ENCODE measurements at regions not wholly inside any gene's neighbourhood (a gene's known extent, or its start where the extent isn't known, plus 50 kb on each side); places are given as distances from the start of the nearest gene placed in this dataset.

GRCh38 chr15:77544162-77544561 is 88.5 kb downstream of the LINGO1 start:
- Histone ChIP-seq H3K4me2 (ENCODE audit: insufficient read depth, low read length) (no peak overlapping the region), H3K9me3 (replicated peaks; ENCODE audit: control insufficient read depth, insufficient read depth, low read length) (no peaks in the 10 kb centered on the region), H3K4me1 (ENCODE audit: control insufficient read depth, extremely low read depth, insufficient read depth, low read length) (peaks cover 12% of the 10 kb centered on the region), H3K9me1 (replicated peaks; ENCODE audit: control insufficient read depth, extremely low read depth, insufficient read depth, low read length) (no peaks in the 10 kb centered on the region), H3K4me3 (replicated peaks in 1 of 3; ENCODE audit: insufficient read depth in 1 of 3, low read depth in 1 of 3, low read length in 3 of 3) (no peak overlapping the region), H3K9ac (replicated peaks; ENCODE audit: extremely low read depth, insufficient read depth, low read length) (no peak overlapping the region), H2AFZ (ENCODE audit: low read depth, low read length) (no peak overlapping the region), H3K36me3 (ENCODE audit: control insufficient read depth in 2 of 2, extremely low read depth in 1 of 2, insufficient read depth in 2 of 2, low read length in 2 of 2) (no peaks in the 10 kb centered on the region), H3K79me2 (ENCODE audit: control insufficient read depth, insufficient read depth, low read length) (no peaks in the 10 kb centered on the region), H3K27me3 (ENCODE audit: control insufficient read depth in 2 of 2, insufficient read depth in 2 of 2, low read length in 2 of 2) (no peaks in the 10 kb centered on the region), H4K20me1 (replicated peaks; ENCODE audit: control insufficient read depth, extremely low read depth, insufficient read depth, low read length) (no peaks in the 10 kb centered on the region), H3K27ac (ENCODE audit: insufficient read depth, low read depth, low read length) (no peak overlapping the region)
- ChIA-PET POLR2A (no interaction called here), CTCF (interaction anchor here (0.7 to 7.1 kb wide), 51 partner anchors 10 to 603 kb away, joined by 3 to 256 read pairs (median 8); partner anchors contain the start of genes HMG20A, LINGO1 and PEAK1)
- FAIRE-seq (no peak), DNase-seq (ENCODE audit: low read depth, low spot score) (no peak)
- no TSS peak for BruUV-seq (replicated peaks)
- TF ChIP-seq MAX (IDR thresholded peaks at IDR 0.05; ENCODE audit: insufficient read depth, insufficient read length): no peak
- no peak for TF ChIP-seq GATA2 (IDR thresholded peaks at IDR 0.05; ENCODE audit: insufficient read depth, insufficient read length, low read depth, low read length)
- no peak for TF ChIP-seq FOS (IDR thresholded peaks at IDR 0.05; ENCODE audit: borderline replicate concordance, insufficient read depth, low read length)
- no peak for TF ChIP-seq JUN (IDR thresholded peaks at IDR 0.05; ENCODE audit: borderline replicate concordance, insufficient read depth, insufficient read length, low read depth)
- TF ChIP-seq CTCF (IDR thresholded peaks at IDR 0.05; ENCODE audit: extremely low read depth in 1 of 2, insufficient read depth in 1 of 2, low read depth in 1 of 2, low read length in 2 of 2): no peak
- TF ChIP-seq EZH2 (IDR thresholded peaks at IDR 0.05; ENCODE audit: borderline replicate concordance, low read depth, low read length, severe bottlenecking): no peak
- no peak for TF ChIP-seq POLR2AphosphoS5 (IDR thresholded peaks at IDR 0.05; ENCODE audit: insufficient read depth, low read depth, low read length)
- TF ChIP-seq MYC (IDR thresholded peaks at IDR 0.05; ENCODE audit: low read depth, low read length): no peak
- no peak for TF ChIP-seq POLR2A (IDR thresholded peaks at IDR 0.05; ENCODE audit: low read depth, low read length)
- dilution Hi-C loops (cut with MboI; ENCODE audit: extremely low pct_ligation_motif_present, low sequenced_read_pairs): no loop called here
- intact Hi-C loops (cut with micrococcal nuclease): loop anchor here (5.0 kb wide), 1 partner anchor 572 kb away; no protein-coding TSS in a partner anchor

Data from endothelial cell of umbilical vein (primary cell).